PC-3 (cell line): ENCODE measurements at regions not wholly inside any gene's neighbourhood (a gene's known extent, or its start where the extent isn't known, plus 50 kb on each side); places are given as distances from the start of the nearest gene placed in this dataset.

ENCODE experiments used
- ATAC-seq: fragments of 200-7000 bp; cut with Tn5 transposase; 2 replicates; pipeline ENCODE4 v1.9.1; 2020; ENCODE audit warnings: mild to moderate bottlenecking, moderate library complexity
- BruUV-seq: library from RNA; stranded (reverse); fragments of 400-500 nt; replicated peaks from 2 replicates; lab custom pipeline; 2021; lab: Mats Ljungman, UMichigan
- CTCF ChIA-PET: fragments of 300-600 bp; sonication (Branson Sonifier 250); formaldehyde crosslinking; loops from one replicate; lab custom pipeline; 2022; ENCODE audit warnings: antibody characterized with exemption; lab: Charles Lee
- POLR2A ChIA-PET: fragments of 300-600 bp; sonication (Branson Sonifier 250); formaldehyde crosslinking; loops from one replicate; lab custom pipeline; 2022; ENCODE audit warnings: antibody characterized with exemption; ENCODE audit not compliant: unreplicated experiment; lab: Charles Lee
- DNase-seq: peaks from one replicate; pipeline ENCODE4 v3.0.0-alpha.2; 2015
- H2AFZ ChIP-seq: fragments of 300-600 bp; sonication (generic); 2 replicates; pipeline ENCODE4 v1.6.0; 2016; ENCODE audit warnings: antibody characterized with exemption, low read length
- H3F3A ChIP-seq: fragments of 300-600 bp; sonication (generic); one replicate; pipeline ENCODE4 v1.6.0; 2017; ENCODE audit warnings: antibody characterized with exemption, low read length, control low read depth, mild to moderate bottlenecking; ENCODE audit not compliant: unreplicated experiment
- H3K27ac ChIP-seq: fragments of 300-600 bp; sonication (generic); 2 replicates; pipeline ENCODE4 v1.5.1; 2016; ENCODE audit warnings: mild to moderate bottlenecking, low read length
- H3K27me3 ChIP-seq: fragments of 300-600 bp; sonication (generic); 2 replicates; pipeline ENCODE4 v1.6.1; 2016; ENCODE audit warnings: low read length, mixed read lengths
- H3K36me3 ChIP-seq: fragments of 300-600 bp; sonication (generic); 2 replicates; pipeline ENCODE4 v1.6.1; 2016; ENCODE audit warnings: low read depth, mixed run types, low read length, mixed read lengths
- H3K4me1 ChIP-seq: fragments of 300-600 bp; sonication (generic); 2 replicates; pipeline ENCODE4 v1.5.1; 2016; ENCODE audit warnings: low read length; ENCODE audit not compliant: insufficient read depth
- H3K4me2 ChIP-seq: fragments of 300-600 bp; sonication (generic); 2 replicates; pipeline ENCODE4 v1.6.0; 2016; ENCODE audit warnings: low read length
- H3K4me3 ChIP-seq: fragments of 300-600 bp; sonication (generic); 2 replicates; pipeline ENCODE4 v1.5.1; 2016; ENCODE audit warnings: mild to moderate bottlenecking, low read length, mixed read lengths
- H3K79me2 ChIP-seq: fragments of 300-600 bp; sonication (generic); 2 replicates; pipeline ENCODE4 v1.6.1; 2017; ENCODE audit warnings: low read length, mixed read lengths
- H3K9ac ChIP-seq: fragments of 300-600 bp; sonication (generic); 2 replicates; pipeline ENCODE4 v1.6.0; 2016; ENCODE audit warnings: mild to moderate bottlenecking, low read length
- H3K9me2 ChIP-seq: fragments of 300-600 bp; sonication (generic); replicated peaks from 2 replicates; pipeline ENCODE4 v1.6.1; 2016; ENCODE audit warnings: mixed run types, low read length, mixed read lengths
- H3K9me3 ChIP-seq: fragments of 300-600 bp; sonication (generic); 2 replicates; pipeline ENCODE4 v1.6.1; 2016; ENCODE audit warnings: low read length, mixed read lengths
- H4K20me1 ChIP-seq: fragments of 300-600 bp; sonication (generic); 2 replicates; pipeline ENCODE4 v1.6.1; 2016; ENCODE audit warnings: low read length, mixed read lengths
- EZH2 ChIP-seq: fragments of 300-600 bp; sonication (generic); IDR thresholded peaks from one replicate; pipeline ENCODE4 v1.6.1; 2017; ENCODE audit warnings: antibody characterized with exemption, mild to moderate bottlenecking, low read length; ENCODE audit not compliant: unreplicated experiment
- EZH2phosphoT487 ChIP-seq: fragments of 300-600 bp; sonication (generic); IDR thresholded peaks from 2 replicates; pipeline ENCODE4 v1.6.1; 2018; ENCODE audit warnings: mild to moderate bottlenecking, antibody characterized with exemption, low read length, borderline replicate concordance
- intact Hi-C: fragments of 100-400 bp; cut with micrococcal nuclease; formaldehyde crosslinking; loops from 2 replicates; pipeline ENCODE4 v1.9.0; 2023
- TF ChIP-seq, protein P1 (sequence below): fragments of 300-600 bp; sonication (generic); conservative IDR thresholded peaks from 2 replicates; pipeline ENCODE4 v1.5.1; 2017; ENCODE audit warnings: antibody characterized with exemption, low read depth, mild to moderate bottlenecking, low read length

- peaks cover 7% of the 10 kb centered on the region for H3K4me1 ChIP-seq
- CTCF ChIA-PET: no interaction called here
- no TSS peak for BruUV-seq
Measured at GRCh38 chr4:19596342-19596741, 655.4 kb upstream of the SLIT2 start.

DNA sequence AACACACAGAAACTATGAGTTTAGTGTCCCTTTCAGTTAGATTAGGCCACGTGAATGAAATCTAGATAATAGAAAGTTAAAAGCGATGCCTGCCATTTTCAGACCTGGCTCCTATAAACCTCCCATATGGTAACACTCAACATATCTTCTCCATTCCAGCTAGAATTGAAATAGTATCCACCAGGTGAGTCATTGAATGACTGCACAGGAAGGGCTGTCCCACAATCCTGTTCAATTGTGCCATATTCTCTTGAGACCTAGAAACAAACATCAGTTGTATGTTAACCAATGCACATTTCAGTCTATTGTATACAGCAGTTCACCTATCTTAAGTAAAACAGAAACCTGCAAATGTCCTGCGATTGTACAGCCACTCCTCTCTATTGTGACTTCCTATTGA lies 659.3 kb upstream of the SLIT2 start:
- no peaks in the 10 kb centered on the region for H3K79me2 ChIP-seq
- H3K27ac ChIP-seq: no peak overlapping the region
- no peaks in the 10 kb centered on the region for H3K36me3 ChIP-seq
- ATAC-seq (peak; percentile 56; the same call in 1 of the 2 replicates), DNase-seq (peak; percentile 49)
- no TSS peak for BruUV-seq
- no peak overlapping the region for H3K4me2 ChIP-seq
- H3K9ac ChIP-seq: no peak overlapping the region
- H3K4me3 ChIP-seq: no peak overlapping the region
- TF ChIP-seq, protein P1, sequence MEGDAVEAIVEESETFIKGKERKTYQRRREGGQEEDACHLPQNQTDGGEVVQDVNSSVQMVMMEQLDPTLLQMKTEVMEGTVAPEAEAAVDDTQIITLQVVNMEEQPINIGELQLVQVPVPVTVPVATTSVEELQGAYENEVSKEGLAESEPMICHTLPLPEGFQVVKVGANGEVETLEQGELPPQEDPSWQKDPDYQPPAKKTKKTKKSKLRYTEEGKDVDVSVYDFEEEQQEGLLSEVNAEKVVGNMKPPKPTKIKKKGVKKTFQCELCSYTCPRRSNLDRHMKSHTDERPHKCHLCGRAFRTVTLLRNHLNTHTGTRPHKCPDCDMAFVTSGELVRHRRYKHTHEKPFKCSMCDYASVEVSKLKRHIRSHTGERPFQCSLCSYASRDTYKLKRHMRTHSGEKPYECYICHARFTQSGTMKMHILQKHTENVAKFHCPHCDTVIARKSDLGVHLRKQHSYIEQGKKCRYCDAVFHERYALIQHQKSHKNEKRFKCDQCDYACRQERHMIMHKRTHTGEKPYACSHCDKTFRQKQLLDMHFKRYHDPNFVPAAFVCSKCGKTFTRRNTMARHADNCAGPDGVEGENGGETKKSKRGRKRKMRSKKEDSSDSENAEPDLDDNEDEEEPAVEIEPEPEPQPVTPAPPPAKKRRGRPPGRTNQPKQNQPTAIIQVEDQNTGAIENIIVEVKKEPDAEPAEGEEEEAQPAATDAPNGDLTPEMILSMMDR: no peak
- TF ChIP-seq EZH2 (no peak), EZH2phosphoT487 (no peak)
- H3K9me2 ChIP-seq: no peaks in the 10 kb centered on the region
- ChIA-PET CTCF (no interaction called here), POLR2A (no interaction called here)
- H3F3A ChIP-seq: no peaks in the 10 kb centered on the region
- H4K20me1 ChIP-seq: no peaks in the 10 kb centered on the region
- no peaks in the 10 kb centered on the region for H3K27me3 ChIP-seq
- intact Hi-C loops: no loop called here
- peaks cover 7% of the 10 kb centered on the region for H3K4me1 ChIP-seq
- H3K9me3 ChIP-seq: no peaks in the 10 kb centered on the region
- no peak overlapping the region for H2AFZ ChIP-seq

More at GRCh38 chr4:19596342-19596741, 655.4 kb upstream of the SLIT2 start:
- intact Hi-C loops: no loop called here
- DNase-seq (no peak), ATAC-seq (no peak)
- Histone ChIP-seq H4K20me1 (no peaks in the 10 kb centered on the region), H3F3A (no peaks in the 10 kb centered on the region), H3K4me2 (no peak overlapping the region), H3K9ac (no peak overlapping the region), H3K79me2 (no peaks in the 10 kb centered on the region), H2AFZ (no peak overlapping the region), H3K9me2 (no peaks in the 10 kb centered on the region), H3K27me3 (no peaks in the 10 kb centered on the region), H3K9me3 (no peaks in the 10 kb centered on the region), H3K4me3 (no peak overlapping the region), H3K36me3 (no peaks in the 10 kb centered on the region), H3K27ac (no peak overlapping the region)
- TF ChIP-seq EZH2phosphoT487 (no peak), EZH2 (no peak)
- TF ChIP-seq, protein P1: no peak
- POLR2A ChIA-PET: no interaction called here

- POLR2A ChIA-PET: no interaction called here
- ATAC-seq (no peak), DNase-seq (no peak)
- no peaks in the 10 kb centered on the region for H3K27me3 ChIP-seq
- no peak overlapping the region for H2AFZ ChIP-seq
- H3K4me2 ChIP-seq: no peak overlapping the region
- H4K20me1 ChIP-seq: no peaks in the 10 kb centered on the region
- H3K36me3 ChIP-seq: no peaks in the 10 kb centered on the region
- BruUV-seq: no TSS peak
- H3K4me1 ChIP-seq: peaks cover 5% of the 10 kb centered on the region; the same call in 1 of the 2 replicates
- CTCF ChIA-PET: no interaction called here
- no peak overlapping the region for H3K27ac ChIP-seq
- H3F3A ChIP-seq: no peaks in the 10 kb centered on the region
- H3K9me3 ChIP-seq: no peaks in the 10 kb centered on the region
- no peak overlapping the region for H3K9ac ChIP-seq
- H3K4me3 ChIP-seq: no peak overlapping the region
- H3K9me2 ChIP-seq: no peaks in the 10 kb centered on the region
- H3K79me2 ChIP-seq: no peaks in the 10 kb centered on the region
- TF ChIP-seq EZH2: no peak
- TF ChIP-seq, protein P1: no peak
- no peak for TF ChIP-seq EZH2phosphoT487
- intact Hi-C loops: no loop called here
Measured at GRCh38 chr4:19583827-19584569, 667.7 kb upstream of the SLIT2 start.
